ENCODE measurements at regions not wholly inside any gene's neighbourhood (a gene's known extent, or its start where the extent isn't known, plus 50 kb on each side); places are given as distances from the start of the nearest gene placed in this dataset.
A peak's percentile ranks its signal among the peaks of the same experiment; 100 is the strongest.

- no peak overlapping the region for H3K27ac ChIP-seq (ENCODE audit: low read depth, low read length, poor library complexity, severe bottlenecking)
- ChIA-PET POLR2A (ENCODE audit: low non-redundant PET) (no interaction called here), CTCF (no interaction called here)
- no peak overlapping the region for H3K4me3 ChIP-seq (ENCODE audit: low read depth, low read length, poor library complexity, severe bottlenecking)
- DNase-seq (ENCODE audit: low spot score) = no peak
- no TSS peak for BruUV-seq (replicated peaks)
- no peaks in the 10 kb centered on the region for H3K27me3 ChIP-seq (replicated peaks; ENCODE audit: insufficient read depth, low read depth, low read length, poor library complexity)
- no peaks in the 10 kb centered on the region for H3K9me3 ChIP-seq (ENCODE audit: low read depth, low read length, poor library complexity, severe bottlenecking)
- H3K36me3 ChIP-seq (ENCODE audit: insufficient read depth, low read length, poor library complexity, severe bottlenecking) = no peaks in the 10 kb centered on the region
- peaks cover 15% of the 10 kb centered on the region for H3K4me1 ChIP-seq (ENCODE audit: insufficient read depth, low read length, poor library complexity, severe bottlenecking)
- no peak for TF ChIP-seq EZH2 (IDR thresholded peaks at IDR 0.05; ENCODE audit: borderline replicate concordance, low read depth, low read length, poor library complexity, severe bottlenecking)
- no peak for TF ChIP-seq CTCF (conservative IDR thresholded peaks at IDR 0.05; ENCODE audit: low read depth, low read length)
- intact Hi-C loops (cut with micrococcal nuclease; ENCODE audit: unreplicated experiment) = no loop called here
Observed at GRCh38 chr5:107323536-107323935, 347.2 kb downstream of the EFNA5 start.

DNA sequence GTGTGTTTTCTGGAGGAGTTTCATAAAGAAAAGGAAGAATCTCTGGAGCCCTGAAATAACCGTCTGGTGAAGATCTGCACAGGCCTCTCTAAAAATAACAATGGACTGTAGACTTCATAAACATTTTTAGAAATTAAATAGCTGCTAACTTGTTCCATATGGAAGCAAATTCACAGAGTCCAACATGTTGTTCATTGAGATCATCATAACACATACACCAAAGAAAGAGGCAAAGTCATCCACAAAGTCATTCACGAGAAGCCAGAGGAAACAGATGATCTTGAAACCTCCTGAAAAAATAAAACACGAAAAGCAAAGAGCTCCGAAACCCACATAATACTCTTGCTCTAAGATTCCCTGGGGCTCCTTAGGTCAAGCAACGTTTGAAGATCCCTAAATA is 347.8 kb downstream of the EFNA5 start:
- Histone ChIP-seq H3K36me3 (ENCODE audit: insufficient read depth, low read length, poor library complexity, severe bottlenecking) (no peaks in the 10 kb centered on the region), H3K4me1 (ENCODE audit: insufficient read depth, low read length, poor library complexity, severe bottlenecking) (peaks cover 15% of the 10 kb centered on the region), H3K27me3 (replicated peaks; ENCODE audit: insufficient read depth, low read depth, low read length, poor library complexity) (no peaks in the 10 kb centered on the region), H3K4me3 (ENCODE audit: low read depth, low read length, poor library complexity, severe bottlenecking) (no peak overlapping the region), H3K9me3 (ENCODE audit: low read depth, low read length, poor library complexity, severe bottlenecking) (no peaks in the 10 kb centered on the region), H3K27ac (ENCODE audit: low read depth, low read length, poor library complexity, severe bottlenecking) (no peak overlapping the region)
- TF ChIP-seq CTCF (conservative IDR thresholded peaks at IDR 0.05; ENCODE audit: low read depth, low read length) (no peak), EZH2 (IDR thresholded peaks at IDR 0.05; ENCODE audit: borderline replicate concordance, low read depth, low read length, poor library complexity, severe bottlenecking) (no peak)
- BruUV-seq (replicated peaks) = no TSS peak
- intact Hi-C loops (cut with micrococcal nuclease; ENCODE audit: unreplicated experiment) = no loop called here
- DNase-seq (ENCODE audit: low spot score) = no peak
- CTCF ChIA-PET = interaction anchor here (0.5 kb wide), 1 partner anchor 13 kb away, joined by 3 read pairs; no protein-coding TSS in a partner anchor
- POLR2A ChIA-PET (ENCODE audit: low non-redundant PET) = no interaction called here

DNA sequence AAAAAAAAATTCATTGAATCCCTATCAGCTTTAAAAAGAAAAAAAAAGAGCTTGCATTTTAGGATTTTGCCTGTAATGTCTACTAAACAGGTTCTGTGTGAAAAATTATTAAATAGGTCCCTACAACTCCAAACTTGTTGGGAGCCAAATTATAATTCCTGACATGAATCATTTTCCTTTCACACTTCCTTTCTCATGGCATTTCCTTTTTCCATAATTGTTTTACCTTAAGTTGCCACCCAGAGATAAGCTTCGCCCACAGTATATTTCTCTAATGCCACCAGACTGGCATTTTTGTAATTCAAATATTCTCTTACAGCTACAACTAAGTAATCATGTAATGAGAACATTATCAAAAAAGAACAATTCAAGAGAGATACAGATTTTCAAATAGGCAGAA is 348.8 kb downstream of the EFNA5 start:
- H3K9me3 ChIP-seq (ENCODE audit: low read depth, low read length, poor library complexity, severe bottlenecking) = no peaks in the 10 kb centered on the region
- H3K27me3 ChIP-seq (replicated peaks; ENCODE audit: insufficient read depth, low read depth, low read length, poor library complexity) = no peaks in the 10 kb centered on the region
- ChIA-PET POLR2A (ENCODE audit: low non-redundant PET) (no interaction called here), CTCF (no interaction called here)
- H3K4me3 ChIP-seq (ENCODE audit: low read depth, low read length, poor library complexity, severe bottlenecking) = no peak overlapping the region
- H3K4me1 ChIP-seq (ENCODE audit: insufficient read depth, low read length, poor library complexity, severe bottlenecking) = peaks cover 15% of the 10 kb centered on the region
- peak; percentile 9 for DNase-seq (ENCODE audit: low spot score)
- intact Hi-C loops (cut with micrococcal nuclease; ENCODE audit: unreplicated experiment) = no loop called here
- H3K36me3 ChIP-seq (ENCODE audit: insufficient read depth, low read length, poor library complexity, severe bottlenecking) = no peaks in the 10 kb centered on the region
- no TSS peak for BruUV-seq (replicated peaks)
- no peak for TF ChIP-seq EZH2 (IDR thresholded peaks at IDR 0.05; ENCODE audit: borderline replicate concordance, low read depth, low read length, poor library complexity, severe bottlenecking)
- no peak for TF ChIP-seq CTCF (conservative IDR thresholded peaks at IDR 0.05; ENCODE audit: low read depth, low read length)
- H3K27ac ChIP-seq (ENCODE audit: low read depth, low read length, poor library complexity, severe bottlenecking) = no peak overlapping the region

All from A673 (cell line).